ENCODE measurements at regions not wholly inside any gene's neighbourhood (a gene's known extent, or its start where the extent isn't known, plus 50 kb on each side); places are given as distances from the start of the nearest gene placed in this dataset.

GRCh38 chr19:27906081-27906480 lies 1306.9 kb downstream of the UQCRFS1 start:
- no peak for TF ChIP-seq CTCF (conservative IDR thresholded peaks at IDR 0.05; ENCODE audit: low read depth, low read length)
- TF ChIP-seq EZH2 (IDR thresholded peaks at IDR 0.05; ENCODE audit: borderline replicate concordance, low read depth, low read length, poor library complexity, severe bottlenecking), result no peak
